ENCODE measurements at regions not wholly inside any gene's neighbourhood (a gene's known extent, or its start where the extent isn't known, plus 50 kb on each side); places are given as distances from the start of the nearest gene placed in this dataset.

DNA sequence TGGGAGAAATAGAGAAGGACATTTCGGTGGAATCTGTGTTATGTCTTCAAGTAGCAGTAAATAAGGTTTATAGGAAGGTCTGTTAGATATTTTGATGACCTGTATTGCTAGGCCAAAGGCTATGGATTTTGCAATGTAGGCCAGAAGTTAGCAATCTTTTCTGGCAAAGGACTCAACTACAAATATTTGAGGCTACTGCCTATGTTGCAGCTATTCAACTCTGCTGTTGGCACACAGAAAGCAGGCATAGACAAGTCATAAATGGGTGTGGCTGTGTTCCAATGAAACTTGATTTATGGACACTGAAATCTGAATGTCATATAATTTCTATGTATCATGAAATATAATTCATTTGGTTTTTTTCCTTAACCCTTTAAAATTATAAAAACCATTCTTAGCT lies 438.7 kb upstream of the C2CD4B start:
- H3K9me3 ChIP-seq (ENCODE audit: control insufficient read depth, low read length) = no peaks in the 10 kb centered on the region
- no peak overlapping the region for H3K4me3 ChIP-seq (ENCODE audit: low read length)
- TF ChIP-seq CTCF (conservative IDR thresholded peaks at IDR 0.05) = no peak
- H3K27ac Mint-ChIP-seq = no peak overlapping the region
- H3K36me3 ChIP-seq (ENCODE audit: control insufficient read depth, insufficient read depth, low read length) = no peaks in the 10 kb centered on the region
- no peak overlapping the region for H3K27ac ChIP-seq (ENCODE audit: low read depth, low read length)
- H3K4me1 Mint-ChIP-seq = peaks cover 18% of the 10 kb centered on the region
- H3K36me3 Mint-ChIP-seq (ENCODE audit: low read depth) = no peaks in the 10 kb centered on the region
- H3K4me1 ChIP-seq (ENCODE audit: control insufficient read depth, insufficient read depth, low read length) = no peaks in the 10 kb centered on the region
- DNase-seq = no peak
- WGBS, 2 experiments (ENCODE audit: insufficient coverage in 1 of 2, insufficient read length in 1 of 2) = 98 to 100% methylated on average over 1 of the region's 1 CpG
- no peaks in the 10 kb centered on the region for H3K27me3 ChIP-seq (ENCODE audit: control insufficient read depth, insufficient read depth, low read length, poor library complexity, severe bottlenecking)
- H3K27me3 Mint-ChIP-seq (ENCODE audit: insufficient read depth) = no peaks in the 10 kb centered on the region
- no peak overlapping the region for H3K4me3 Mint-ChIP-seq
- H3K9ac ChIP-seq (ENCODE audit: extremely low read depth, low read length, poor library complexity, severe bottlenecking) = no peak overlapping the region
- H3K9me3 Mint-ChIP-seq = no peaks in the 10 kb centered on the region

- DNase-seq = no peak
- Mint-ChIP-seq H3K36me3 (ENCODE audit: low read depth) (no peaks in the 10 kb centered on the region), H3K9me3 (no peaks in the 10 kb centered on the region), H3K27ac (no peak overlapping the region), H3K4me1 (peaks cover 5% of the 10 kb centered on the region), H3K27me3 (ENCODE audit: insufficient read depth) (no peaks in the 10 kb centered on the region), H3K4me3 (no peak overlapping the region)
- no peak for TF ChIP-seq CTCF (conservative IDR thresholded peaks at IDR 0.05)
- WGBS, 2 experiments (ENCODE audit: insufficient coverage in 1 of 2, insufficient read length in 1 of 2) = 96 to 98% methylated on average over 6 of the region's 7 CpGs
- Histone ChIP-seq H3K9me3 (ENCODE audit: control insufficient read depth, low read length) (no peaks in the 10 kb centered on the region), H3K27me3 (ENCODE audit: control insufficient read depth, insufficient read depth, low read length, poor library complexity, severe bottlenecking) (no peaks in the 10 kb centered on the region), H3K36me3 (ENCODE audit: control insufficient read depth, insufficient read depth, low read length) (no peaks in the 10 kb centered on the region), H3K9ac (ENCODE audit: extremely low read depth, low read length, poor library complexity, severe bottlenecking) (no peak overlapping the region), H3K4me3 (ENCODE audit: low read length) (no peak overlapping the region), H3K27ac (ENCODE audit: low read depth, low read length) (no peak overlapping the region), H3K4me1 (ENCODE audit: control insufficient read depth, insufficient read depth, low read length) (no peaks in the 10 kb centered on the region)
Observed at GRCh38 chr15:62605282-62605681, 437.3 kb upstream of the TPM1 start.

- Mint-ChIP-seq H3K9me3 (no peaks in the 10 kb centered on the region), H3K4me3 (no peak overlapping the region), H3K27me3 (ENCODE audit: insufficient read depth) (no peaks in the 10 kb centered on the region), H3K27ac (no peak overlapping the region), H3K4me1 (peaks cover 5% of the 10 kb centered on the region), H3K36me3 (ENCODE audit: low read depth) (no peaks in the 10 kb centered on the region)
- Histone ChIP-seq H3K4me3 (ENCODE audit: low read length) (no peak overlapping the region), H3K27me3 (ENCODE audit: control insufficient read depth, insufficient read depth, low read length, poor library complexity, severe bottlenecking) (no peaks in the 10 kb centered on the region), H3K4me1 (ENCODE audit: control insufficient read depth, insufficient read depth, low read length) (no peaks in the 10 kb centered on the region), H3K36me3 (ENCODE audit: control insufficient read depth, insufficient read depth, low read length) (no peaks in the 10 kb centered on the region), H3K9ac (ENCODE audit: extremely low read depth, low read length, poor library complexity, severe bottlenecking) (no peak overlapping the region), H3K9me3 (ENCODE audit: control insufficient read depth, low read length) (no peaks in the 10 kb centered on the region), H3K27ac (ENCODE audit: low read depth, low read length) (no peak overlapping the region)
- DNase-seq = no peak
- TF ChIP-seq CTCF (conservative IDR thresholded peaks at IDR 0.05) = no peak
- WGBS, 2 experiments (ENCODE audit: insufficient coverage in 1 of 2, insufficient read length in 1 of 2) = 90 to 96% methylated on average over 6 to 14 of the region's 14 CpGs
Observed at GRCh38 chr15:62606376-62607113, 436.0 kb upstream of the TPM1 start.

All from endodermal cell (in vitro differentiated cells).